KMS-11 (cell line): ENCODE measurements at regions not wholly inside any gene's neighbourhood (a gene's known extent, or its start where the extent isn't known, plus 50 kb on each side); places are given as distances from the start of the nearest gene placed in this dataset.

Experiments
- H2AFZ ChIP-seq: fragments of 200-600 bp; sonication (generic); 2 replicates; pipeline ENCODE4 v1.6.1; 2016; ENCODE audit warnings: antibody characterized with exemption, mixed run types, low read depth
- H3K27ac ChIP-seq: fragments of 200-600 bp; sonication (generic); 2 replicates; pipeline ENCODE4 v1.6.1; 2016; ENCODE audit warnings: mild to moderate bottlenecking, mixed run types
- H3K27me3 ChIP-seq: fragments of 200-600 bp; sonication (generic); 2 replicates; pipeline ENCODE4 v1.6.1; 2017; ENCODE audit warnings: mild to moderate bottlenecking, low read depth, mixed run types, moderate library complexity; ENCODE audit not compliant: insufficient read depth
- H3K36me3 ChIP-seq: fragments of 200-600 bp; sonication (generic); 2 replicates; pipeline ENCODE4 v1.6.1; 2017; ENCODE audit warnings: mild to moderate bottlenecking, mixed run types; ENCODE audit not compliant: insufficient read depth
- H3K4me1 ChIP-seq: fragments of 200-600 bp; sonication (generic); 2 replicates; pipeline ENCODE4 v1.6.1; 2016; ENCODE audit warnings: mild to moderate bottlenecking, low read depth, mixed run types; ENCODE audit not compliant: poor library complexity, severe bottlenecking
- H3K4me2 ChIP-seq: fragments of 200-600 bp; sonication (generic); 2 replicates; pipeline ENCODE4 v1.7.0; 2016; ENCODE audit warnings: mild to moderate bottlenecking, mixed run types
- H3K4me3 ChIP-seq: fragments of 200-600 bp; sonication (generic); IDR thresholded peaks from 2 replicates; pipeline ENCODE4 v1.6.1; 2017; ENCODE audit warnings: low read depth, low read length, mixed read lengths; ENCODE audit not compliant: insufficient read depth
- H3K79me2 ChIP-seq: fragments of 200-600 bp; sonication (generic); 2 replicates; pipeline ENCODE4 v1.6.1; 2016; ENCODE audit warnings: low read depth, mixed run types; ENCODE audit not compliant: insufficient read depth
- H3K9ac ChIP-seq: fragments of 200-600 bp; sonication (generic); 2 replicates; pipeline ENCODE4 v1.6.1; 2016; ENCODE audit warnings: mild to moderate bottlenecking, mixed run types
- H4K20me1 ChIP-seq: fragments of 200-600 bp; sonication (generic); 2 replicates; pipeline ENCODE4 v1.6.1; 2016; ENCODE audit warnings: mild to moderate bottlenecking, mixed run types; ENCODE audit not compliant: insufficient read depth
- TF ChIP-seq, protein P1 (sequence below): fragments of 200-600 bp; sonication (generic); conservative IDR thresholded peaks from 2 replicates; pipeline ENCODE4 v1.6.1; 2017; ENCODE audit warnings: low read depth, mild to moderate bottlenecking, antibody characterized with exemption, low read length, moderate library complexity, mixed read lengths

DNA sequence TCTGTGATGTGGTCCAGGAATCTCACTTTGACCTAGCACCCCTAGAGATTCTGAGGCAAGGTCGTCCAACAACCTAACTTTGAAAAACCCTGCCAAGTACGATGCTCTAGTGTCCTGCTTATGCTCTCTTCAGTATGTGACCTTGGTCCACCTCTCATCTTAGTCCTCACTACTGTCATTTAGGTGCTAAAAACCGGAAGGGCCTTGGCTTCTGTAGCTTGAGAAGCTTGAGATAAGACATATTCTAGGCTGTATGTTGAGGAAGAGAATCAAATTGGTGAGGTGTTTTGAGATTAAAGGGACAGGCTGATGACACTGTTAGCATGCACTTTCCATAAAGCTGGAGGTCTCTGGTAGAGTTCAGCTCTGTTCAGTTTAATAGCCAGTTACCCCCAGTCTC is 57.0 kb upstream of the MTPN start:
- TF ChIP-seq, protein P1, sequence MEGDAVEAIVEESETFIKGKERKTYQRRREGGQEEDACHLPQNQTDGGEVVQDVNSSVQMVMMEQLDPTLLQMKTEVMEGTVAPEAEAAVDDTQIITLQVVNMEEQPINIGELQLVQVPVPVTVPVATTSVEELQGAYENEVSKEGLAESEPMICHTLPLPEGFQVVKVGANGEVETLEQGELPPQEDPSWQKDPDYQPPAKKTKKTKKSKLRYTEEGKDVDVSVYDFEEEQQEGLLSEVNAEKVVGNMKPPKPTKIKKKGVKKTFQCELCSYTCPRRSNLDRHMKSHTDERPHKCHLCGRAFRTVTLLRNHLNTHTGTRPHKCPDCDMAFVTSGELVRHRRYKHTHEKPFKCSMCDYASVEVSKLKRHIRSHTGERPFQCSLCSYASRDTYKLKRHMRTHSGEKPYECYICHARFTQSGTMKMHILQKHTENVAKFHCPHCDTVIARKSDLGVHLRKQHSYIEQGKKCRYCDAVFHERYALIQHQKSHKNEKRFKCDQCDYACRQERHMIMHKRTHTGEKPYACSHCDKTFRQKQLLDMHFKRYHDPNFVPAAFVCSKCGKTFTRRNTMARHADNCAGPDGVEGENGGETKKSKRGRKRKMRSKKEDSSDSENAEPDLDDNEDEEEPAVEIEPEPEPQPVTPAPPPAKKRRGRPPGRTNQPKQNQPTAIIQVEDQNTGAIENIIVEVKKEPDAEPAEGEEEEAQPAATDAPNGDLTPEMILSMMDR = no peak
- H3K4me2 ChIP-seq = no peak overlapping the region
- no peaks in the 10 kb centered on the region for H3K27me3 ChIP-seq
- no peaks in the 10 kb centered on the region for H3K79me2 ChIP-seq
- H3K4me3 ChIP-seq = no peak overlapping the region
- H3K36me3 ChIP-seq = no peaks in the 10 kb centered on the region
- H3K9ac ChIP-seq = no peak overlapping the region
- no peak overlapping the region for H3K27ac ChIP-seq
- H2AFZ ChIP-seq = no peak overlapping the region
- no peaks in the 10 kb centered on the region for H4K20me1 ChIP-seq
- H3K4me1 ChIP-seq = peaks cover 30% of the 10 kb centered on the region

GRCh38 chr7:136033413-136034031 is 56.4 kb upstream of the MTPN start:
- Histone ChIP-seq H4K20me1 (no peaks in the 10 kb centered on the region), H3K36me3 (no peaks in the 10 kb centered on the region), H3K27me3 (no peaks in the 10 kb centered on the region), H3K79me2 (no peaks in the 10 kb centered on the region), H2AFZ (no peak overlapping the region), H3K4me1 (peaks cover 30% of the 10 kb centered on the region), H3K4me2 (no peak overlapping the region), H3K27ac (no peak overlapping the region), H3K9ac (no peak overlapping the region), H3K4me3 (no peak overlapping the region)
- TF ChIP-seq, protein P1 = no peak

DNA sequence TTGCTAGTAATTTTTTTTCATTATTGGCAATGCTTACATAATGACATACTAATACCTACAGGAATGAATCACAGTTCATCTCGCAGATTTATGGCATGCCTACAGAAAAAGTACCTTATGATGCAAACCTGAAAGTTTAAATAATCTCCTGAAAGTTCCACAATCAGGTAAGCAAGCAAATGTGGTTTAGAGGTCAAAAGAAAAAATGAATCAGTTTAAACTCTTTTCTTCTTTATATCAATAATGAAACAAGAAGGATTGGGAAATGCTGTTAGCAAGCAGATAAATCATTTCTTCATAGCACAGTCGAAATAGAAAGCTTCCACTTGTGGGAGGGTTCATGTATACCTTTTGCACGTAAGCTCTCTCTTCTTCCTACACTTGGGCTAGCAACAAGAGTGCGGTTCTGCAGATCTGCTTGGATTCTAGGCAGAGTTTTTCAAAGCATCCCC is 53.7 kb upstream of the MTPN start:
- no peaks in the 10 kb centered on the region for H4K20me1 ChIP-seq
- no peaks in the 10 kb centered on the region for H3K36me3 ChIP-seq
- H3K9ac ChIP-seq = no peak overlapping the region
- H2AFZ ChIP-seq = no peak overlapping the region
- H3K4me3 ChIP-seq = no peak overlapping the region
- H3K27ac ChIP-seq = peak overlapping the region; percentile 23; the same call in 1 of the 2 replicates
- no peaks in the 10 kb centered on the region for H3K27me3 ChIP-seq
- H3K4me1 ChIP-seq = peaks cover 30% of the 10 kb centered on the region
- peak overlapping the region; percentile 67 for H3K4me2 ChIP-seq
- TF ChIP-seq, protein P1 = no peak
- no peaks in the 10 kb centered on the region for H3K79me2 ChIP-seq

DNA sequence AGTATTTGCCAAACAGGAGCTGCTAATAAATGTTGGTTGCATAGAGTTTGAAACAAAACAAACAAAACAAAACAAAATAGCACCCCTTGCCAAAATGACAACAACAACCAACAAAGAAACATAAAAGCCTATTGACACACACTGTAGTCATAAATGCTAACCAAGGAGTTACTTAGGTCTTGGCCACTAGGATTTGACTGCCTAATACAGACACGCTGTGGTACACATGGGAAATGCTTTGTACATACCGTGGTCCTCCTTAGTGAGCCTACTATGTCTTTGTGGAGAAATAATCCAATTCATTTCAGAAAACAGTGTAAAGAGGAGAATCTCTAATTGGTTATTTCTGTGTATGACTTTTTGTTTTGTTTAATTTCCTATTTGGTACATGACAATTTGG is 53.2 kb upstream of the MTPN start:
- Histone ChIP-seq H3K9ac (no peak overlapping the region), H3K27ac (no peak overlapping the region), H3K4me3 (no peak overlapping the region), H3K36me3 (no peaks in the 10 kb centered on the region), H3K79me2 (no peaks in the 10 kb centered on the region), H3K27me3 (no peaks in the 10 kb centered on the region), H3K4me2 (peak overlapping the region; percentile 67), H2AFZ (no peak overlapping the region), H4K20me1 (no peaks in the 10 kb centered on the region), H3K4me1 (peaks cover 30% of the 10 kb centered on the region)
- TF ChIP-seq, protein P1 = no peak
